SKM-1 treated with dmso at 0.1 percent for 144 hours (cell line): ENCODE measurements at regions not wholly inside any gene's neighbourhood (a gene's known extent, or its start where the extent isn't known, plus 50 kb on each side); places are given as distances from the start of the nearest gene placed in this dataset.

ENCODE experiments used
- DNase-seq: peaks from one replicate; lab custom pipeline; 2025; ENCODE audit not compliant: unreplicated experiment; lab: John Stamatoyannopoulos, UW

- no peak for DNase-seq
These were observed 141.1 kb upstream of the MEF2C start for GRCh38 chr5:89024045-89024444.

- no peak for DNase-seq
These were observed 138.1 kb upstream of the MEF2C start for GRCh38 chr5:89020926-89021610.

GRCh38 chr5:89016741-89017303, 133.8 kb upstream of the MEF2C start:
- no peak for DNase-seq

- no peak for DNase-seq
These were observed 132.4 kb upstream of the MEF2C start for GRCh38 chr5:89015409-89015808.

- no peak for DNase-seq
These were observed 129.1 kb upstream of the MEF2C start for GRCh38 chr5:89011778-89012711.

- DNase-seq: no peak
These were observed 127.5 kb upstream of the MEF2C start for GRCh38 chr5:89010512-89010911.

GRCh38 chr5:89008291-89008690, 125.3 kb upstream of the MEF2C start:
- no peak for DNase-seq

- DNase-seq: no peak
These were observed 123.0 kb upstream of the MEF2C start for GRCh38 chr5:89005990-89006389.

GRCh38 chr5:89004379-89004778, 121.4 kb upstream of the MEF2C start:
- DNase-seq: no peak

- no peak for DNase-seq
These were observed 120.6 kb upstream of the MEF2C start for GRCh38 chr5:89003563-89004036.

GRCh38 chr5:88999853-89000252, 116.9 kb upstream of the MEF2C start:
- DNase-seq: no peak

GRCh38 chr5:88997937-88998336, 115.0 kb upstream of the MEF2C start:
- no peak for DNase-seq

- no peak for DNase-seq
These were observed 101.1 kb upstream of the MEF2C start for GRCh38 chr5:88984040-88984439.

- DNase-seq: no peak
These were observed 96.7 kb upstream of the MEF2C start for GRCh38 chr5:88979726-88980125.

- DNase-seq: peak; percentile 35
These were observed 96.3 kb upstream of the MEF2C start for GRCh38 chr5:88979244-88979643.

- no peak for DNase-seq
These were observed 93.9 kb upstream of the MEF2C start for GRCh38 chr5:88976914-88977313.

- DNase-seq: no peak
These were observed 84.9 kb upstream of the MEF2C start for GRCh38 chr5:88967633-88968585.

GRCh38 chr5:88964831-88965230, 81.8 kb upstream of the MEF2C start:
- no peak for DNase-seq

GRCh38 chr5:88957013-88957412, 74.0 kb upstream of the MEF2C start:
- DNase-seq: no peak

GRCh38 chr5:88956416-88956815, 73.4 kb upstream of the MEF2C start:
- DNase-seq: no peak

GRCh38 chr5:88955403-88955802, 72.4 kb upstream of the MEF2C start:
- no peak for DNase-seq
